Bronchial epithelial cell (primary cell): ENCODE measurements at regions not wholly inside any gene's neighbourhood (a gene's known extent, or its start where the extent isn't known, plus 50 kb on each side); places are given as distances from the start of the nearest gene placed in this dataset.

Source experiments
- DNase-seq: peaks from one replicate; pipeline ENCODE4 v3.0.0-alpha.2; 2010; ENCODE audit warnings: low read depth
- FAIRE-seq: peaks from 2 replicates; lab custom pipeline; 2011; peaks lifted over from hg19 to GRCh38; lab: Jason Lieb, UNC
- H3K27me3 ChIP-seq: 2 replicates; pipeline ENCODE4 v1.5.1; 2011; ENCODE audit warnings: low read length; ENCODE audit not compliant: control insufficient read depth, insufficient read depth
- H3K36me3 ChIP-seq: 2 replicates; pipeline ENCODE4 v1.5.1; 2011; ENCODE audit warnings: low read length; ENCODE audit not compliant: control insufficient read depth, insufficient read depth
- H3K4me3 ChIP-seq: 2 replicates; pipeline ENCODE4 v1.5.1; 2011; ENCODE audit warnings: mild to moderate bottlenecking, low read depth, low read length, control low read depth
- TF ChIP-seq, protein P1 (sequence below): IDR thresholded peaks from 2 replicates; pipeline ENCODE4 v1.5.1; 2011; ENCODE audit warnings: mild to moderate bottlenecking, moderate library complexity, low read length, control low read depth, inconsistent platforms; ENCODE audit not compliant: insufficient read depth, severe bottlenecking

DNA sequence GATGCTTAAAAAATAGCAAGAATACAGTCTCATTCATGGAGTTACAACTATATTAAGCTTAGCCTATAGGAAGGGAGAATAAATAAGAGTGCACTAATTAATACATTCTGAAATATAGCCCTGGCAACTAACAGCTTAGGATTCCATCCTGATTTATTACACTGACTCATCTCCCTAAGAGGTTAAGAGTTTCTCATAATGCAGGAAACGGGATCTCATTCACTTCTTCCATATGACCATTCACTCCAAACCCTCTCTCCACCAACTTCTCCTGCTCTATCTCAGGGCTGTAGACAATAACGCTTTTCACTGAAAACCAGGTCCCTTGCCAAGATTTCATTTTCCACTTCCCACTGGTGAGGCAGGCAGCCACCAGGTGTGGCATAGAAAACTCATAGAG lies 168.5 kb upstream of the PLD5 start:
- DNase-seq (no peak), FAIRE-seq (no peak)
- Histone ChIP-seq H3K27me3 (no peaks in the 10 kb centered on the region), H3K36me3 (no peaks in the 10 kb centered on the region), H3K4me3 (no peak overlapping the region)
- TF ChIP-seq, protein P1, sequence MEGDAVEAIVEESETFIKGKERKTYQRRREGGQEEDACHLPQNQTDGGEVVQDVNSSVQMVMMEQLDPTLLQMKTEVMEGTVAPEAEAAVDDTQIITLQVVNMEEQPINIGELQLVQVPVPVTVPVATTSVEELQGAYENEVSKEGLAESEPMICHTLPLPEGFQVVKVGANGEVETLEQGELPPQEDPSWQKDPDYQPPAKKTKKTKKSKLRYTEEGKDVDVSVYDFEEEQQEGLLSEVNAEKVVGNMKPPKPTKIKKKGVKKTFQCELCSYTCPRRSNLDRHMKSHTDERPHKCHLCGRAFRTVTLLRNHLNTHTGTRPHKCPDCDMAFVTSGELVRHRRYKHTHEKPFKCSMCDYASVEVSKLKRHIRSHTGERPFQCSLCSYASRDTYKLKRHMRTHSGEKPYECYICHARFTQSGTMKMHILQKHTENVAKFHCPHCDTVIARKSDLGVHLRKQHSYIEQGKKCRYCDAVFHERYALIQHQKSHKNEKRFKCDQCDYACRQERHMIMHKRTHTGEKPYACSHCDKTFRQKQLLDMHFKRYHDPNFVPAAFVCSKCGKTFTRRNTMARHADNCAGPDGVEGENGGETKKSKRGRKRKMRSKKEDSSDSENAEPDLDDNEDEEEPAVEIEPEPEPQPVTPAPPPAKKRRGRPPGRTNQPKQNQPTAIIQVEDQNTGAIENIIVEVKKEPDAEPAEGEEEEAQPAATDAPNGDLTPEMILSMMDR, result no peak

DNA sequence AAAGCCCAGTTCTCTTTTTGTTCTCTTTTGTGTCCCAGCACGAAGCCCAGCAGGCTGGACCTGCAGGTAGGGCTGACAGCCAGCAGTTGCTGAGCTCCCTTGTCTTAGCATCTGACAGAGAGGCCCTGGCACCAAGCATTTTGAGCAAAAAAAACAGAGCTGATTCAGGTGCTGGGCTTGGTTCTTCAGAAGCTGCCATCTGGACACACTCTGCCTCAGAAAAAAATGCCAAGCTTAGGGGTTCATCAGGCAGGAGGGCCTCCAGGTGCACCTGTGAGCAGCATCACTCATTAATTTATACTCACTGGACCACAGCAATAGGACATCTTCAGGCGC lies 167.1 kb upstream of the PLD5 start:
- FAIRE-seq (no peak), DNase-seq (no peak)
- TF ChIP-seq, protein P1, result no peak
- no peak overlapping the region for H3K4me3 ChIP-seq
- H3K27me3 ChIP-seq, result no peaks in the 10 kb centered on the region
- H3K36me3 ChIP-seq, result no peaks in the 10 kb centered on the region

DNA sequence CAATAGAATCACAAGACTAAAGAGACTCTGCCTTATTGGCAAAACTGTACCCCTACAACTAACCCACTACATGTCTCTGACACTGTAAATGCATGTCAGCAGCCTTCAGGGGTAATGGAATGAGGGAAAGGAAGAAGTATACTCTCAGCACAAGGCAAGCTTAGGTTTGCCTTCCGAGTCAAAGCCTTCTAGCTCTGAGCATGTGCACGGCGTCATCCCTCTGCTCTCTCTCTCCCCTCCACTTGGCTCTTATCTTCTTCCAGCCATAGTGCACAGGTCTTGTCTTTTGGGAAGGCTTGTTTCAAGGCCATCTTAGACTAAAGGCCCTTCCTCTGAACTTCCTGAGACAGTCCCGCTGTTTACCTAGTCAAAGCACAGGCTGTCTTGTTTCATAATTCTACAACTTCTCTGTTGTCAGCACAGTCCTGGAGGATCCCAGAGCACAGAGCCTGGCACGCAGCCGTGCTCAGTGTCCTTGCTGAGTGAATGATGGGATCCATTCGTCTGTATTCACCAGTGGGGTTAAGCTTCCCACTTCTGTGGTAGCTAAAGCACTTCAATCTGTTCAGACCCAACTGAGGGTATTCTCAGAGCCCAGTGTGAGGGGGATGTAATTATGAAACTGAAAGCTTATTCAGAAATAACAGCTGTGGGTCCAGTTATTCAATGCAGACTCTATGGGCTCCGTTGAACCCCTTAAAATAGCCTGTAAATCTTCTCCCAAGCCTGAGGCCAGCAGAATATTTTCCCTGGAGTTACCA lies 166.5 kb upstream of the PLD5 start:
- TF ChIP-seq, protein P1, result no peak
- DNase-seq (no peak), FAIRE-seq (no peak)
- no peaks in the 10 kb centered on the region for H3K27me3 ChIP-seq
- no peak overlapping the region for H3K4me3 ChIP-seq
- no peaks in the 10 kb centered on the region for H3K36me3 ChIP-seq

DNA sequence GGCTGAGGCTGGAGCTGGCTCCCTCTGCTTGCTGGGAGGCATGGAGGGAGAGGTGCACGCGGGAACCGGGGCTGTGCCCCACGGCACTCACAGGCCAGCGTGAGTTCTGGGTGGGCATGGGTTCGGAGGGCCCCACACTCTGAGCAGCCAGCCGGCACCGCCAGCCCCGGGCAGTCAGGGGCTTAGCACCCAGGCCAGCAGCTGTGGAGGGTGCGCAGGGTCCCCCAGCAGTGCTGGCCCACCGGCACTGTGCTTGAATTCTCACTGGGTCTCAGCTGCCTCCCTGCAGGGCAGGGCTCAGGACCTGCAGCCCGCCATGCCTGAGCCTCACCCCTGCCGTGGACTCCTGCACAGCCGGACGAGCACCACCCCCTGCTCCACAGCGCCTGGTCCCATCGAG lies 164.9 kb upstream of the PLD5 start:
- DNase-seq (no peak), FAIRE-seq (no peak)
- no peaks in the 10 kb centered on the region for H3K36me3 ChIP-seq
- TF ChIP-seq, protein P1, result no peak
- no peaks in the 10 kb centered on the region for H3K27me3 ChIP-seq
- H3K4me3 ChIP-seq, result no peak overlapping the region

DNA sequence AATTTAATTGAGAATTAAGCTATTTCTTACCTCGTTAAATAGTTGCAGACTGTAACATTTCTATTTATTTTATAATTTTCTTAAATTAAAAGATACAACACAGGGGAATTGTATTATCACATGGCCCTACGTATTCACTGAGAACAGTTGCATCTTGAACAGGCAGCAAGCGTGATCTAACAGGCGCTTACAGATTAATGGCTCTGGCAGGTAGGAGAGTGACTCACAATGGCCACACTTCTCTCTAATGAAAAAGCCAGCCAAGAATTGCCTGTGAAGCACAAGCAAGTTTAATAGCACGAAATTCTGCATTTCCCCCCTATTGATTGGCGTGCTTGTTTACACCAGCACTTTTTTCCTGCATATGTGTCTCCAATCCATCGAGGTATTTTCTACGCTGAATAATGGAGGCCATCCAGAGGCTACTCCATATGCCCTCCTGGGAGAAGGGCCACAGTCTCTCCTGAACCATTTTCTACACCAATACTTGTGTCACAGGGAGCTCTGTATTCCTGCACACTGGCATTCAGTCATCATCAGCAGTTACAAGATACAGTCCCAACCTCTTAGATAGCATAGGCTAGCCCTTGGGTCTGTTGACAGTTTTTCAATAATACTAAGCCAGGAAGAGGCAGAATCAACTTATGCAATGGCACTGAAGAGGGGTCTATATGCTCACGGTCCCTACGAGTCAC lies 150.6 kb upstream of the PLD5 start:
- H3K4me3 ChIP-seq, result no peak overlapping the region
- H3K27me3 ChIP-seq, result no peaks in the 10 kb centered on the region
- TF ChIP-seq, protein P1, result no peak
- no peak for DNase-seq
- H3K36me3 ChIP-seq, result no peaks in the 10 kb centered on the region
- no peak for FAIRE-seq
